ENCODE measurements at regions not wholly inside any gene's neighbourhood (a gene's known extent, or its start where the extent isn't known, plus 50 kb on each side); places are given as distances from the start of the nearest gene placed in this dataset.

GRCh38 chr4:83662204-83662603, 126.3 kb downstream of the GPAT3 start:
- H3K27me3 ChIP-seq (ENCODE audit: insufficient read depth, low read length), result no peaks in the 10 kb centered on the region
- H3K9me3 ChIP-seq (ENCODE audit: low read length), result no peaks in the 10 kb centered on the region
- no peak overlapping the region for H2AFZ ChIP-seq (ENCODE audit: low read depth, low read length)
- no peaks in the 10 kb centered on the region for H3K36me3 ChIP-seq (ENCODE audit: insufficient read depth, low read length)
- H3K4me1 ChIP-seq (ENCODE audit: insufficient read depth, low read length), result peaks cover 15% of the 10 kb centered on the region
- no peak overlapping the region for H3K4me3 ChIP-seq (ENCODE audit: low read length)

- Histone ChIP-seq H3K27me3 (ENCODE audit: insufficient read depth, low read length) (no peaks in the 10 kb centered on the region), H2AFZ (ENCODE audit: low read depth, low read length) (no peak overlapping the region), H3K4me3 (ENCODE audit: low read length) (no peak overlapping the region), H3K9me3 (ENCODE audit: low read length) (no peaks in the 10 kb centered on the region), H3K36me3 (ENCODE audit: insufficient read depth, low read length) (no peaks in the 10 kb centered on the region), H3K4me1 (ENCODE audit: insufficient read depth, low read length) (peaks cover 15% of the 10 kb centered on the region)
Observed at GRCh38 chr4:83661359-83661758, 125.5 kb downstream of the GPAT3 start.

GRCh38 chr4:83660578-83660977, 124.7 kb downstream of the GPAT3 start:
- Histone ChIP-seq H3K9me3 (ENCODE audit: low read length) (no peaks in the 10 kb centered on the region), H3K36me3 (ENCODE audit: insufficient read depth, low read length) (no peaks in the 10 kb centered on the region), H2AFZ (ENCODE audit: low read depth, low read length) (no peak overlapping the region), H3K4me3 (ENCODE audit: low read length) (no peak overlapping the region), H3K4me1 (ENCODE audit: insufficient read depth, low read length) (peaks cover 15% of the 10 kb centered on the region), H3K27me3 (ENCODE audit: insufficient read depth, low read length) (no peaks in the 10 kb centered on the region)

- Histone ChIP-seq H3K4me3 (ENCODE audit: low read length) (no peak overlapping the region), H3K9me3 (ENCODE audit: low read length) (no peaks in the 10 kb centered on the region), H3K36me3 (ENCODE audit: insufficient read depth, low read length) (no peaks in the 10 kb centered on the region), H3K27me3 (ENCODE audit: insufficient read depth, low read length) (no peaks in the 10 kb centered on the region), H2AFZ (ENCODE audit: low read depth, low read length) (no peak overlapping the region), H3K4me1 (ENCODE audit: insufficient read depth, low read length) (peaks cover 15% of the 10 kb centered on the region)
Observed at GRCh38 chr4:83658806-83659205, 122.9 kb downstream of the GPAT3 start.

GRCh38 chr4:83657336-83657735, 121.4 kb downstream of the GPAT3 start:
- no peaks in the 10 kb centered on the region for H3K27me3 ChIP-seq (ENCODE audit: insufficient read depth, low read length)
- peaks cover 15% of the 10 kb centered on the region for H3K4me1 ChIP-seq (ENCODE audit: insufficient read depth, low read length)
- H3K36me3 ChIP-seq (ENCODE audit: insufficient read depth, low read length), result no peaks in the 10 kb centered on the region
- no peaks in the 10 kb centered on the region for H3K9me3 ChIP-seq (ENCODE audit: low read length)
- H3K4me3 ChIP-seq (ENCODE audit: low read length), result no peak overlapping the region
- no peak overlapping the region for H2AFZ ChIP-seq (ENCODE audit: low read depth, low read length)
